ENCODE measurements at regions not wholly inside any gene's neighbourhood (a gene's known extent, or its start where the extent isn't known, plus 50 kb on each side); places are given as distances from the start of the nearest gene placed in this dataset.

- no peak for FAIRE-seq
Observed at GRCh38 chr4:41360214-41360920, 103.6 kb downstream of the UCHL1 start.

GRCh38 chr4:41360921-41361793 lies 104.4 kb downstream of the UCHL1 start:
- no peak for FAIRE-seq

- no peak for FAIRE-seq
Observed at GRCh38 chr4:41361794-41362526, 105.2 kb downstream of the UCHL1 start.

GRCh38 chr4:41362621-41363383 lies 106.1 kb downstream of the UCHL1 start:
- FAIRE-seq = no peak

GRCh38 chr4:41363384-41363981 lies 106.8 kb downstream of the UCHL1 start:
- FAIRE-seq = no peak

GRCh38 chr4:41364876-41365275 lies 108.1 kb downstream of the UCHL1 start:
- FAIRE-seq = peak; percentile 98

- no peak for FAIRE-seq
Observed at GRCh38 chr4:41365681-41366080, 109.0 kb downstream of the UCHL1 start.

GRCh38 chr4:41366911-41367517 lies 110.3 kb downstream of the UCHL1 start:
- no peak for FAIRE-seq

- FAIRE-seq = no peak
Observed at GRCh38 chr4:41369680-41370079, 113.0 kb downstream of the UCHL1 start.

- no peak for FAIRE-seq
Observed at GRCh38 chr4:41373221-41373620, 116.5 kb downstream of the UCHL1 start.

- FAIRE-seq = peak; percentile 64
Observed at GRCh38 chr4:41374490-41374889, 117.8 kb downstream of the UCHL1 start.

GRCh38 chr4:41375561-41375960 lies 118.8 kb downstream of the UCHL1 start:
- FAIRE-seq = no peak

- no peak for FAIRE-seq
Observed at GRCh38 chr4:41377196-41377595, 120.5 kb downstream of the UCHL1 start.

- no peak for FAIRE-seq
Observed at GRCh38 chr4:41379230-41379629, 122.5 kb downstream of the UCHL1 start.

- FAIRE-seq = no peak
Observed at GRCh38 chr4:41380511-41381157, 123.9 kb downstream of the UCHL1 start.

GRCh38 chr4:41381384-41381783 lies 124.7 kb downstream of the UCHL1 start:
- FAIRE-seq = no peak

- peak; percentile 14 for FAIRE-seq
Observed at GRCh38 chr4:41384992-41385391, 128.3 kb downstream of the UCHL1 start.

- no peak for FAIRE-seq
Observed at GRCh38 chr4:41385481-41385880, 128.8 kb downstream of the UCHL1 start.

- peak; percentile 34 for FAIRE-seq
Observed at GRCh38 chr4:41388080-41388479, 131.4 kb downstream of the UCHL1 start.

- no peak for FAIRE-seq
Observed at GRCh38 chr4:41389356-41389755, 132.6 kb downstream of the UCHL1 start.

GRCh38 chr4:41390661-41391060 lies 133.9 kb downstream of the UCHL1 start:
- FAIRE-seq = peak; percentile 75

Data from A204.1 (cell line).